Liver (tissue), 8 donors: ENCODE measurements at regions not wholly inside any gene's neighbourhood (a gene's known extent, or its start where the extent isn't known, plus 50 kb on each side); places are given as distances from the start of the nearest gene placed in this dataset.

Experiments used
- DNase-seq: peaks from one replicate; pipeline ENCODE4 v3.0.0-alpha.2; 2017; ENCODE audit warnings: low spot score
- H3K27ac ChIP-seq, 2 donors: one replicate each; pipeline ENCODE4 v1.7.0; 2013; ENCODE audit warnings: inconsistent platforms in 2 of 2, low read length in 2 of 2, control low read depth in 1 of 2, low read depth in 1 of 2, mild to moderate bottlenecking in 1 of 2
- H3K27me3 ChIP-seq, 4 donors: one replicate each; pipeline versions ENCODE4 v1.6.1 to v1.7.0; 2013; ENCODE audit warnings: low read length in 3 of 4, inconsistent platforms in 1 of 4, mild to moderate bottlenecking in 1 of 4, moderate library complexity in 1 of 4; ENCODE audit not compliant: control insufficient read depth in 4 of 4, insufficient read depth in 4 of 4
- H3K36me3 ChIP-seq, 4 donors: one replicate each; pipeline versions ENCODE4 v1.6.1 to v1.7.0; 2013; ENCODE audit warnings: low read length in 3 of 4, mild to moderate bottlenecking in 3 of 4, low read depth in 1 of 4, moderate library complexity in 1 of 4; ENCODE audit not compliant: control insufficient read depth in 4 of 4, insufficient read depth in 3 of 4
- H3K4me1 ChIP-seq, 4 donors: one replicate each; pipeline versions ENCODE4 v1.6.1 to v1.7.0; 2013; ENCODE audit warnings: low read length in 3 of 4, mild to moderate bottlenecking in 3 of 4, moderate library complexity in 1 of 4; ENCODE audit not compliant: control insufficient read depth in 4 of 4, insufficient read depth in 4 of 4
- H3K4me3 ChIP-seq, 3 donors: one replicate each; pipeline versions ENCODE4 v1.6.1 to v1.7.0; 2013; ENCODE audit warnings: low read length in 3 of 3, control low read depth in 1 of 3, low read depth in 1 of 3, mild to moderate bottlenecking in 1 of 3
- H3K9ac ChIP-seq, 2 donors: one replicate each; pipeline ENCODE4 v1.7.0; 2013; ENCODE audit warnings: low read length in 2 of 2, mild to moderate bottlenecking in 2 of 2, moderate library complexity in 2 of 2, control low read depth in 1 of 2, low read depth in 1 of 2
- H3K9me3 ChIP-seq, 4 donors: one replicate each; pipeline versions ENCODE4 v1.6.1 to v1.7.0; 2013; ENCODE audit warnings: low read length in 3 of 4; ENCODE audit not compliant: control insufficient read depth in 4 of 4
- EGR1 ChIP-seq, 2 donors: IDR thresholded peaks; 2 replicates each; pipeline ENCODE4 v1.6.1; 2016 to 2018; ENCODE audit warnings: antibody characterized with exemption in 2 of 2, low read depth in 2 of 2
- FOXA2 ChIP-seq: IDR thresholded peaks from 2 replicates; pipeline ENCODE4 v1.6.1; 2016; ENCODE audit warnings: antibody characterized with exemption
- HNF4A ChIP-seq, 2 donors: conservative IDR thresholded peaks; 2 replicates each; pipeline ENCODE4 v1.6.1; 2016; ENCODE audit warnings: antibody characterized with exemption in 2 of 2, mild to moderate bottlenecking in 2 of 2
- HNF4G ChIP-seq: IDR thresholded peaks from 2 replicates; pipeline ENCODE4 v1.6.1; 2016; ENCODE audit warnings: antibody characterized with exemption
- JUND ChIP-seq, 2 donors: IDR thresholded peaks; 2 replicates each; pipeline ENCODE4 v1.6.1; 2016; ENCODE audit warnings: antibody characterized with exemption in 2 of 2
- RAD21 ChIP-seq, 2 donors: IDR thresholded peaks; 2 replicates each; pipeline ENCODE4 v1.6.1; 2016; ENCODE audit warnings: antibody characterized with exemption in 2 of 2, mild to moderate bottlenecking in 2 of 2
- YY1 ChIP-seq: IDR thresholded peaks from 2 replicates; pipeline ENCODE4 v1.6.1; 2016; ENCODE audit warnings: antibody characterized with exemption, mild to moderate bottlenecking
- WGBS: extraction: QIAGEN DNeasy Blood & Tissue Kit; methylation state at CpG from one replicate; pipeline ENCODE4 v1.1.7; 2013; 5-methylcytosine and 5-hydroxymethylcytosine counted together
- TF ChIP-seq, protein P1 (sequence below): IDR thresholded peaks from 2 replicates; pipeline ENCODE4 v1.6.1; 2016; ENCODE audit warnings: antibody characterized with exemption
- TF ChIP-seq, protein P2 (sequence below): IDR thresholded peaks from 2 replicates; pipeline ENCODE4 v1.6.1; 2016; ENCODE audit warnings: antibody characterized with exemption
- TF ChIP-seq, protein P3 (sequence below): fragments of 150-350 bp; IDR thresholded peaks from 2 replicates; pipeline ENCODE4 v1.5.1; 2017; ENCODE audit warnings: improper control_type of control experiment, low read depth, low read length; ENCODE audit not compliant: missing input control
- donor health status: healthy.
- donor health status: healthy.
- donor health status: healthy.
- donor health status: healthy.
- donor health status: healthy.

DNA sequence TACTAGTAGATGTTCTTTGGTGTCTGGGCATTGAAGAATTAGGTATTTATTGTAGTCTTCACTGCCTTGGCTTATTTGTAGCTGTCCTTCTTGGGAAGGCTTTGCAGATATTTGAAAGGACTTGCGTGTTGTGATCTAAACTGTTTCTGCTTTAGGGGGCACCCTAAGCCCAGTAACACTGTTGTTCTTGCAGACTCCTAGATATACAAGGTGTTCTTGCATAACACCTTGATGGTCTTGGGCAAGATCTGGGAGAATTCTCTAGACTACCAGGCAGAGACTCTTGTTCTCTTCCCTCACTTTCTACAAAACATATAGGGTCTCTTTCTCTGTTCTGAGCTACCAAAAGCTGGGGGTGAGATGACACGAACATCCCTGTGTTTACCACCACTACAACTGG, 179.1 kb downstream of the FAM170A start:
- Histone ChIP-seq H3K27me3 (no peaks in the 10 kb centered on the region), H3K4me1 (no peaks in the 10 kb centered on the region), H3K36me3 (no peaks in the 10 kb centered on the region), H3K9me3 (no peaks in the 10 kb centered on the region), H3K4me3 (no peak overlapping the region), H3K27ac (no peak overlapping the region), H3K9ac (no peak overlapping the region)
- no peak for TF ChIP-seq YY1
- TF ChIP-seq, protein P1, sequence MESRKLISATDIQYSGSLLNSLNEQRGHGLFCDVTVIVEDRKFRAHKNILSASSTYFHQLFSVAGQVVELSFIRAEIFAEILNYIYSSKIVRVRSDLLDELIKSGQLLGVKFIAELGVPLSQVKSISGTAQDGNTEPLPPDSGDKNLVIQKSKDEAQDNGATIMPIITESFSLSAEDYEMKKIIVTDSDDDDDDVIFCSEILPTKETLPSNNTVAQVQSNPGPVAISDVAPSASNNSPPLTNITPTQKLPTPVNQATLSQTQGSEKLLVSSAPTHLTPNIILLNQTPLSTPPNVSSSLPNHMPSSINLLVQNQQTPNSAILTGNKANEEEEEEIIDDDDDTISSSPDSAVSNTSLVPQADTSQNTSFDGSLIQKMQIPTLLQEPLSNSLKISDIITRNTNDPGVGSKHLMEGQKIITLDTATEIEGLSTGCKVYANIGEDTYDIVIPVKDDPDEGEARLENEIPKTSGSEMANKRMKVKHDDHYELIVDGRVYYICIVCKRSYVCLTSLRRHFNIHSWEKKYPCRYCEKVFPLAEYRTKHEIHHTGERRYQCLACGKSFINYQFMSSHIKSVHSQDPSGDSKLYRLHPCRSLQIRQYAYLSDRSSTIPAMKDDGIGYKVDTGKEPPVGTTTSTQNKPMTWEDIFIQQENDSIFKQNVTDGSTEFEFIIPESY: no peak
- TF ChIP-seq, protein P2, sequence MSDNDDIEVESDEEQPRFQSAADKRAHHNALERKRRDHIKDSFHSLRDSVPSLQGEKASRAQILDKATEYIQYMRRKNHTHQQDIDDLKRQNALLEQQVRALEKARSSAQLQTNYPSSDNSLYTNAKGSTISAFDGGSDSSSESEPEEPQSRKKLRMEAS: no peak
- TF ChIP-seq, protein P3, sequence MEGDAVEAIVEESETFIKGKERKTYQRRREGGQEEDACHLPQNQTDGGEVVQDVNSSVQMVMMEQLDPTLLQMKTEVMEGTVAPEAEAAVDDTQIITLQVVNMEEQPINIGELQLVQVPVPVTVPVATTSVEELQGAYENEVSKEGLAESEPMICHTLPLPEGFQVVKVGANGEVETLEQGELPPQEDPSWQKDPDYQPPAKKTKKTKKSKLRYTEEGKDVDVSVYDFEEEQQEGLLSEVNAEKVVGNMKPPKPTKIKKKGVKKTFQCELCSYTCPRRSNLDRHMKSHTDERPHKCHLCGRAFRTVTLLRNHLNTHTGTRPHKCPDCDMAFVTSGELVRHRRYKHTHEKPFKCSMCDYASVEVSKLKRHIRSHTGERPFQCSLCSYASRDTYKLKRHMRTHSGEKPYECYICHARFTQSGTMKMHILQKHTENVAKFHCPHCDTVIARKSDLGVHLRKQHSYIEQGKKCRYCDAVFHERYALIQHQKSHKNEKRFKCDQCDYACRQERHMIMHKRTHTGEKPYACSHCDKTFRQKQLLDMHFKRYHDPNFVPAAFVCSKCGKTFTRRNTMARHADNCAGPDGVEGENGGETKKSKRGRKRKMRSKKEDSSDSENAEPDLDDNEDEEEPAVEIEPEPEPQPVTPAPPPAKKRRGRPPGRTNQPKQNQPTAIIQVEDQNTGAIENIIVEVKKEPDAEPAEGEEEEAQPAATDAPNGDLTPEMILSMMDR: no peak
- TF ChIP-seq HNF4G: no peak
- no peak for TF ChIP-seq EGR1 (IDR thresholded peaks at IDR 0.05; ENCODE audit: low read depth in 2 of 2)
- WGBS: 81% methylated on average over 2 of the region's 2 CpGs
- DNase-seq: no peak

DNA sequence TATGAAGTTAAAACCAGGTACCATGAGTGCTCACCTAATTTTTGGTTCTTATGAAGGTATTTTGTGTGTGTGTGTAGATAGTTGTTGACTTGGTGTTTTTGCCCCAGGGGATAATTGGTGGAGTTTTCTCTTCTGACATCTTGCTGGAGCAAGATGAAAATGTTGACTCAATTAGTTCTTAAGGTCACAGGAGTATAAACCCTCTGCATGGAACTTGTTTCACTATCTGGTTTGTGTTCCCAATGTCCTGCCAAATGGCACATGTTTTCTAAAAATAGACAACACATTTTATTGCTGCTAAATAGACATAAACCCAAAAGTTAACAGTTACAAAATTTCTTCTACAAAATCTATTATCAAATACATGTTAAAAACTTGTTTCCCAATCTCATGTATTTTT, 180.9 kb downstream of the FAM170A start:
- no peak for DNase-seq

More for the DNA sequence above, 180.9 kb downstream of the FAM170A start:
- H3K9ac ChIP-seq: no peak overlapping the region
- TF ChIP-seq FOXA2 (no peak), JUND (IDR thresholded peaks at IDR 0.05) (no peak), HNF4A (conservative IDR thresholded peaks at IDR 0.05) (no peak), RAD21 (IDR thresholded peaks at IDR 0.05) (no peak)
- TF ChIP-seq, protein P3: no peak
- TF ChIP-seq, protein P1: no peak
- TF ChIP-seq, protein P2: no peak
- no peaks in the 10 kb centered on the region for H3K4me1 ChIP-seq
- no peaks in the 10 kb centered on the region for H3K36me3 ChIP-seq
- no peaks in the 10 kb centered on the region for H3K27me3 ChIP-seq
- no peak overlapping the region for H3K4me3 ChIP-seq
- H3K27ac ChIP-seq: no peak overlapping the region
- H3K9me3 ChIP-seq: no peaks in the 10 kb centered on the region
